ENCODE measurements at regions not wholly inside any gene's neighbourhood (a gene's known extent, or its start where the extent isn't known, plus 50 kb on each side); places are given as distances from the start of the nearest gene placed in this dataset.

- Histone ChIP-seq H3K27ac (ENCODE audit: low read depth, low read length) (no peak overlapping the region), H3K4me2 (ENCODE audit: low read depth, low read length, poor library complexity, severe bottlenecking) (no peak overlapping the region), H2AFZ (ENCODE audit: low read depth, low read length, severe bottlenecking) (no peak overlapping the region), H3K9me2 (replicated peaks; ENCODE audit: insufficient read depth, low read length) (no peaks in the 10 kb centered on the region), H3K79me2 (ENCODE audit: insufficient read depth, low read length) (no peaks in the 10 kb centered on the region), H3F3A (ENCODE audit: insufficient read depth) (no peaks in the 10 kb centered on the region), H4K20me1 (ENCODE audit: low read depth, low read length) (no peaks in the 10 kb centered on the region), H3K4me3 (ENCODE audit: insufficient read depth, low read length, poor library complexity, severe bottlenecking) (no peak overlapping the region), H3K9ac (ENCODE audit: low read length) (no peak overlapping the region), H3K36me3 (ENCODE audit: low read length) (no peaks in the 10 kb centered on the region), H3K27me3 (ENCODE audit: low read length) (no peaks in the 10 kb centered on the region), H3K9me3 (ENCODE audit: insufficient read depth, low read length) (no peaks in the 10 kb centered on the region)
- TF ChIP-seq, protein P1, sequence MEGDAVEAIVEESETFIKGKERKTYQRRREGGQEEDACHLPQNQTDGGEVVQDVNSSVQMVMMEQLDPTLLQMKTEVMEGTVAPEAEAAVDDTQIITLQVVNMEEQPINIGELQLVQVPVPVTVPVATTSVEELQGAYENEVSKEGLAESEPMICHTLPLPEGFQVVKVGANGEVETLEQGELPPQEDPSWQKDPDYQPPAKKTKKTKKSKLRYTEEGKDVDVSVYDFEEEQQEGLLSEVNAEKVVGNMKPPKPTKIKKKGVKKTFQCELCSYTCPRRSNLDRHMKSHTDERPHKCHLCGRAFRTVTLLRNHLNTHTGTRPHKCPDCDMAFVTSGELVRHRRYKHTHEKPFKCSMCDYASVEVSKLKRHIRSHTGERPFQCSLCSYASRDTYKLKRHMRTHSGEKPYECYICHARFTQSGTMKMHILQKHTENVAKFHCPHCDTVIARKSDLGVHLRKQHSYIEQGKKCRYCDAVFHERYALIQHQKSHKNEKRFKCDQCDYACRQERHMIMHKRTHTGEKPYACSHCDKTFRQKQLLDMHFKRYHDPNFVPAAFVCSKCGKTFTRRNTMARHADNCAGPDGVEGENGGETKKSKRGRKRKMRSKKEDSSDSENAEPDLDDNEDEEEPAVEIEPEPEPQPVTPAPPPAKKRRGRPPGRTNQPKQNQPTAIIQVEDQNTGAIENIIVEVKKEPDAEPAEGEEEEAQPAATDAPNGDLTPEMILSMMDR (IDR thresholded peaks at IDR 0.05; ENCODE audit: insufficient read depth, low read length, poor library complexity, severe bottlenecking), result no peak
- no peak for TF ChIP-seq EZH2phosphoT487 (conservative IDR thresholded peaks at IDR 0.05; ENCODE audit: low read length)
Measured at GRCh38 chr3:132904-133303, 63.7 kb upstream of the CHL1 start.

- H3K9me3 ChIP-seq (ENCODE audit: insufficient read depth, low read length), result no peaks in the 10 kb centered on the region
- H2AFZ ChIP-seq (ENCODE audit: low read depth, low read length, severe bottlenecking), result no peak overlapping the region
- no peaks in the 10 kb centered on the region for H3K9me2 ChIP-seq (replicated peaks; ENCODE audit: insufficient read depth, low read length)
- no peak overlapping the region for H3K4me2 ChIP-seq (ENCODE audit: low read depth, low read length, poor library complexity, severe bottlenecking)
- H3K9ac ChIP-seq (ENCODE audit: low read length), result no peak overlapping the region
- no peak overlapping the region for H3K4me3 ChIP-seq (ENCODE audit: insufficient read depth, low read length, poor library complexity, severe bottlenecking)
- no peaks in the 10 kb centered on the region for H3K79me2 ChIP-seq (ENCODE audit: insufficient read depth, low read length)
- H3K27me3 ChIP-seq (ENCODE audit: low read length), result no peaks in the 10 kb centered on the region
- TF ChIP-seq, protein P1 (IDR thresholded peaks at IDR 0.05; ENCODE audit: insufficient read depth, low read length, poor library complexity, severe bottlenecking), result no peak
- no peak for TF ChIP-seq EZH2phosphoT487 (conservative IDR thresholded peaks at IDR 0.05; ENCODE audit: low read length)
- H4K20me1 ChIP-seq (ENCODE audit: low read depth, low read length), result no peaks in the 10 kb centered on the region
- H3F3A ChIP-seq (ENCODE audit: insufficient read depth), result no peaks in the 10 kb centered on the region
- H3K36me3 ChIP-seq (ENCODE audit: low read length), result no peaks in the 10 kb centered on the region
- no peak overlapping the region for H3K27ac ChIP-seq (ENCODE audit: low read depth, low read length)
Measured at GRCh38 chr3:140748-141330, 55.7 kb upstream of the CHL1 start.

Data from SU-DHL-6 (cell line).